ENCODE measurements at regions not wholly inside any gene's neighbourhood (a gene's known extent, or its start where the extent isn't known, plus 50 kb on each side); places are given as distances from the start of the nearest gene placed in this dataset.

DNA sequence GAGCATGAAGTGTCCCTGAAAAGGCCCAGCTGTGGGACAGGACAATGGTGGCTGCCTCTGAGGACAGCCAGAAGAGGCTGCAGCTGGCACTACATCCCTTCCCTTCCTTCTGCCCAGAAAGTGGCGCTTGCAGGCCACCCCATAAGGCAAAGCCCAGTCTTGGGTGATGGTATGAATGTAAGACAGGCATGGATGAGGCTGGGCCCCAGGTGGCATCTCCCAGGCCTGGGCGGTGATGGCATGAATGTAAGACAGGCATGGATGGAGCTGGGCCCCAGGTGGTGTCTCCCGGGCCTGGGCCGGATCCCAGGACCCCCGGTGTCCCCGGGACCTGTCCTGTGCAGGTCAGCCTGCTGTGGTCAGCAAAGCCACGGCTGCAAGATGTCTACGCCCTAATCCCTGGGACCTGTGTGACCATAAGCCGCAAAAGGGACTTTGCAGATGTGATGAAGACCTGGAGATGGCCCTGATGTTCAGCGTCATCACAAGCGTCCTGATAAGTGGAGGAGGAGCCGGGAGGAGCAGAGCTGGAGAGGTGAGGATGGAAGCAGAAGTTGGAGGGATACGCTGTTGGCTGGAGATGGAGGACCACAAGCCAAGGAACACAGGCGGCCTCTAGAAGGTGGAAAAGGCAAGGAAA lies 181.1 kb downstream of the CTTN start:
- no peak overlapping the region for H3K9ac ChIP-seq (ENCODE audit: low read length)
- no peaks in the 10 kb centered on the region for H3K36me3 ChIP-seq (ENCODE audit: low read length)
- H3K9me2 ChIP-seq (replicated peaks; ENCODE audit: insufficient read depth, low read length): no peaks in the 10 kb centered on the region
- no peak overlapping the region for H2AFZ ChIP-seq (ENCODE audit: low read depth, low read length, severe bottlenecking)
- H3K27me3 ChIP-seq (ENCODE audit: low read length): no peaks in the 10 kb centered on the region
- no peak overlapping the region for H3K27ac ChIP-seq (ENCODE audit: low read depth, low read length)
- H3K4me2 ChIP-seq (ENCODE audit: low read depth, low read length, poor library complexity, severe bottlenecking): no peak overlapping the region
- H3K9me3 ChIP-seq (ENCODE audit: insufficient read depth, low read length): no peaks in the 10 kb centered on the region
- H4K20me1 ChIP-seq (ENCODE audit: low read depth, low read length): no peaks in the 10 kb centered on the region
- no peak overlapping the region for H3K4me3 ChIP-seq (ENCODE audit: insufficient read depth, low read length, poor library complexity, severe bottlenecking)
- H3F3A ChIP-seq (ENCODE audit: insufficient read depth): no peaks in the 10 kb centered on the region
- H3K79me2 ChIP-seq (ENCODE audit: insufficient read depth, low read length): no peaks in the 10 kb centered on the region
- TF ChIP-seq CTCF (IDR thresholded peaks at IDR 0.05; ENCODE audit: insufficient read depth, low read length, poor library complexity, severe bottlenecking) (no peak), EZH2phosphoT487 (conservative IDR thresholded peaks at IDR 0.05; ENCODE audit: low read length) (no peak)

GRCh38 chr11:70580036-70580805 lies 181.9 kb downstream of the CTTN start:
- Histone ChIP-seq H3K9me3 (ENCODE audit: insufficient read depth, low read length) (no peaks in the 10 kb centered on the region), H3K4me2 (ENCODE audit: low read depth, low read length, poor library complexity, severe bottlenecking) (no peak overlapping the region), H4K20me1 (ENCODE audit: low read depth, low read length) (no peaks in the 10 kb centered on the region), H3K36me3 (ENCODE audit: low read length) (no peaks in the 10 kb centered on the region), H3K27ac (ENCODE audit: low read depth, low read length) (no peak overlapping the region), H2AFZ (ENCODE audit: low read depth, low read length, severe bottlenecking) (no peak overlapping the region), H3K9ac (ENCODE audit: low read length) (no peak overlapping the region), H3K27me3 (ENCODE audit: low read length) (no peaks in the 10 kb centered on the region), H3K9me2 (replicated peaks; ENCODE audit: insufficient read depth, low read length) (no peaks in the 10 kb centered on the region), H3F3A (ENCODE audit: insufficient read depth) (no peaks in the 10 kb centered on the region), H3K79me2 (ENCODE audit: insufficient read depth, low read length) (no peaks in the 10 kb centered on the region), H3K4me3 (ENCODE audit: insufficient read depth, low read length, poor library complexity, severe bottlenecking) (no peak overlapping the region)
- TF ChIP-seq CTCF (IDR thresholded peaks at IDR 0.05; ENCODE audit: insufficient read depth, low read length, poor library complexity, severe bottlenecking) (no peak), EZH2phosphoT487 (conservative IDR thresholded peaks at IDR 0.05; ENCODE audit: low read length) (no peak)

- Histone ChIP-seq H2AFZ (ENCODE audit: low read depth, low read length, severe bottlenecking) (no peak overlapping the region), H4K20me1 (ENCODE audit: low read depth, low read length) (no peaks in the 10 kb centered on the region), H3K4me3 (ENCODE audit: insufficient read depth, low read length, poor library complexity, severe bottlenecking) (no peak overlapping the region), H3F3A (ENCODE audit: insufficient read depth) (no peaks in the 10 kb centered on the region), H3K27me3 (ENCODE audit: low read length) (no peaks in the 10 kb centered on the region), H3K9ac (ENCODE audit: low read length) (no peak overlapping the region), H3K9me2 (replicated peaks; ENCODE audit: insufficient read depth, low read length) (no peaks in the 10 kb centered on the region), H3K27ac (ENCODE audit: low read depth, low read length) (no peak overlapping the region), H3K4me2 (ENCODE audit: low read depth, low read length, poor library complexity, severe bottlenecking) (no peak overlapping the region), H3K9me3 (ENCODE audit: insufficient read depth, low read length) (no peaks in the 10 kb centered on the region), H3K36me3 (ENCODE audit: low read length) (no peaks in the 10 kb centered on the region), H3K79me2 (ENCODE audit: insufficient read depth, low read length) (no peaks in the 10 kb centered on the region)
- TF ChIP-seq CTCF (IDR thresholded peaks at IDR 0.05; ENCODE audit: insufficient read depth, low read length, poor library complexity, severe bottlenecking) (no peak), EZH2phosphoT487 (conservative IDR thresholded peaks at IDR 0.05; ENCODE audit: low read length) (no peak)
Measured at GRCh38 chr11:70581991-70582885, 183.9 kb downstream of the CTTN start.
